C4-2B (cell line): ENCODE measurements at regions not wholly inside any gene's neighbourhood (a gene's known extent, or its start where the extent isn't known, plus 50 kb on each side); places are given as distances from the start of the nearest gene placed in this dataset.

Experiments
- CTCF ChIP-seq: fragments of 450-650 bp; conservative IDR thresholded peaks from 2 replicates; pipeline ENCODE4 v1.5.1; 2017; ENCODE audit warnings: mild to moderate bottlenecking
- ZFX ChIP-seq: fragments of 450-650 bp; IDR thresholded peaks from 2 replicates; pipeline ENCODE4 v1.6.1; 2017

GRCh38 chr6:14478381-14479225 is 361.0 kb downstream of the CD83 start:
- no peak for TF ChIP-seq CTCF
- TF ChIP-seq ZFX, result no peak
